GM18502 (cell line): ENCODE measurements at regions not wholly inside any gene's neighbourhood (a gene's known extent, or its start where the extent isn't known, plus 50 kb on each side); places are given as distances from the start of the nearest gene placed in this dataset.
"Not testable (repeated sequence)": the region's sequence is repeated elsewhere in the genome, so short reads cannot be mapped to it uniquely, and the experiment has no call there.

Experiments
- ATAC-seq: cut with Tn5 transposase; IDR thresholded peaks from one replicate; pipeline ENCODE4 v1.9.1; 2021; ENCODE audit warnings: mild to moderate bottlenecking; ENCODE audit not compliant: unreplicated experiment, poor library complexity

DNA sequence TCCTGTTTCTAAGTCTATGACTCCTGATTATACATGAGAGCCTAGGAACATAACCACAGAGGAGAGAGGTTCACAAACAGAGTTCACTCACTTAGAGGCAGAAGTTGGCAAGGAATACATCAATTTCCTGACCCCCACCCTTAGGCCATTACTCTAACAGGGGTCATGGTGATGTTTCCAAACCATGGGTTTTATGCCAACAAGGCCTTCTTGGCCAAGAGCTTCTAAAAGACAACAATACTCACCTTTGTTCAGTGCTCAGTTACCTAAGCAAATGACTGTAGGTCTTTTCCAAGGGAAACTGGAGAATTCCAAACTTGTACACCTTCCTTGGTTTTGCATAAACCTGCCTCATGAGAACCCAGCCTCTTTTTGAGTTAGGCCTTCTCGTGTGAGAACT, 52.6 kb downstream of the ERICH4 start:
- no peak for ATAC-seq

DNA sequence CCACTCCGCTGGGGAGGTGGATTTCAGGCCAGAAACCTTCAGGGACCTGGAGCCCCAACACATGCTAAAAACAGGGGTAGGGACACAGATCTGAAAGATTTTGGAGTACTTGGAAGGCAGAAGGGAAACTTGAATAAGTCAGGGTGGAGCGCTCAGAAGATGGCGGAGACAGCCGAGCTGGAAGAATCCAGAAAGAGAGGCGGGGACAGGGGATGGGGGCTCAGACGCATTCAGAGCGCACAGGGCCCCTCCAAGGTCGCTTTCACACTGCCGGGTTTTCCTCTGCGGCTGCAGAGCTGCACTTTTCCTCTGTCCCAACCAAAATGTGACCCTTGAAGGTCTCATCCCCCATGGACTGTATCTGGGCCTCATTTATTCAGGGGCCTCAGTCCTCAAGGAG, 56.9 kb downstream of the ERICH4 start:
- no peak for ATAC-seq

DNA sequence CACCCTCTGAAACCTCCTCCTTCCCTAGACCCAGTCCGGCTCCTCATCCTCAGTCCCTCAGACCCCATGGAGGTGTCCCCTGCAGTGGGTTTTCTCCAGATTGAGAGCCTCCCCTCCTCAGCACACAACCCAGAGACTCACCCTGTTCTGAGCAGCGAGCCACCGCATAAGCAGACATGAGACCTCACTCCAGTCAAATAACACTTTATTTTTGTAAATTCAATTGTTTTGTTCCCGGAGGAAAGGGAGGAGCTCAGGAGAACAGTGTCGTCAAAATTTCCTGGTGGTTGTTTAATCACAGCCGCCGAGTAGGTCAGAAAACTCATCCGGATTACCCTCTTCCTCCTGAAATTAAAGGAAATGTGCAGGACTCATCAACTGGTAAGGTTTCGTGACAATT, 57.5 kb downstream of the ERICH4 start:
- ATAC-seq = no peak

DNA sequence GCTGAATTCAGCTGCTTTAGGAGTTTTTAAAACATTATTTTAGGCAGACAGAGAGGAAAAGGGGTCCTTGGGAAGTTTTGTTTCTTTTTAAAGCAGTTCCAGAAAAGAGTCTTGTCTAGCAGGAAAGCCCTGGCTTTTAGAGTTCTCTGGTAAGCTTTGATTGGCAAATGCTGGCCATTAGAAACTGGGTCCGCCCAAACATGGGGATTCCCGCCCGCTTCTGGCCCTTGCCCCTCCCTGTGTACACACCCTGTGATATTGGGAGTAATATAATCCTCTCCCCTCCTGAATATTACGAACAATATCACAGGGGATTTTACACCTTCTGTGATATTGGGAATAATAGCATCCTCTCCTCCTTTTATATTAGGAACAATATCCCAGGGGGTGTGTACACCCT, 58.9 kb downstream of the ERICH4 start:
- no peak for ATAC-seq

DNA sequence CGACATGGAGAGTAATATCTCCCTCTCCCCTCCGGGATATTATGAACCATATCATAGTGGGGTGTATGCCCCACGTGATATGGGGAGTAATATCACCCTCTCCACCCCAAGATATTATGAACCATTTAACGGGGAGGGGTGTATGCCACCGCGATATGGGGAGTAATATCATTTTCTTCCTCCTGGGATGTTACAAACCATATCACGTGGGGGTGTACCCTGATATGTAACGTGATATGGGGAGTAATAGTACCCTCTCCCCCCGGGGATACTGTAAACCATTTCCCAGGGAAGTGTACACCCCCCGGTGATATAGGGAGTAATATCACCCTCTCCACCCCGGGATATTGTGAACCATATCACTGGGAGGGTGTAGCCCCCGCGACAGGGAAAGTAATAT, 62.1 kb downstream of the ERICH4 start:
- ATAC-seq = no peak

DNA sequence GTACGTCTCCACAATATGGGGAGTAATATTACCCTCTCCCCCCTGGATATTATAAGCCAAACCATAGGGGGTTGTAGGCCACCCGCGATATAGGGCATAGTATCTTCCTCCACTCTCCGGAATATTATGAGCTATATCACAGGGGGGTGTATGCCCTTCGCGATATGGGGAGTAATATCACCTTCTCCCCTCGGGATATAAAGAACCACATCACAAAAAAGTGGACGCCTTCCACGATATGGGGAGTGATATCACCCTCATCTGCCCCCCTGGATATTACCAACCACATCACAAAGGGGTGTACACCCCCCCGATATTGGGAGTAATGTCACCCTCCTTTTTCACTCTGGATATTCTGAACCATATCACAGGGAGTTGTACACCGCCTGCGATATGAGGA, 65.5 kb upstream of the CEACAM21 start:
- no peak for ATAC-seq

DNA sequence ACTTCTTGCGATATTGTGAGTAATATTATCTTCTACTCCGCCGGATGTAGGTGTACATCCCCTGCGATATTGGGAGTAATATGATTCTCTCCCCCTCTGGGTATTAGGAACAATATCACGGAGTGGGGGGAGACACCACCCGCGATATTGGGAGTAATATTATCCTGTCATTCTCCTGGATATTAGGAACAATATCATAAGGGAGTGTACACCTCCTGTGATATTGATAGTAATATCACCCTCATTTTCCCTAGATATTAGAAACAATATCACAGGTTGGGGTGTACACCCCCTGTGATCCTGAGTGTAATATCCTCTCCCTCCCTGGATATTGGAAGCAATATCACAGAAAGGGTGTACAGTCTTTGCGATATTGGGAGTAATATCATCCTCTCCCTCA, 64.3 kb upstream of the CEACAM21 start:
- ATAC-seq = no peak

DNA sequence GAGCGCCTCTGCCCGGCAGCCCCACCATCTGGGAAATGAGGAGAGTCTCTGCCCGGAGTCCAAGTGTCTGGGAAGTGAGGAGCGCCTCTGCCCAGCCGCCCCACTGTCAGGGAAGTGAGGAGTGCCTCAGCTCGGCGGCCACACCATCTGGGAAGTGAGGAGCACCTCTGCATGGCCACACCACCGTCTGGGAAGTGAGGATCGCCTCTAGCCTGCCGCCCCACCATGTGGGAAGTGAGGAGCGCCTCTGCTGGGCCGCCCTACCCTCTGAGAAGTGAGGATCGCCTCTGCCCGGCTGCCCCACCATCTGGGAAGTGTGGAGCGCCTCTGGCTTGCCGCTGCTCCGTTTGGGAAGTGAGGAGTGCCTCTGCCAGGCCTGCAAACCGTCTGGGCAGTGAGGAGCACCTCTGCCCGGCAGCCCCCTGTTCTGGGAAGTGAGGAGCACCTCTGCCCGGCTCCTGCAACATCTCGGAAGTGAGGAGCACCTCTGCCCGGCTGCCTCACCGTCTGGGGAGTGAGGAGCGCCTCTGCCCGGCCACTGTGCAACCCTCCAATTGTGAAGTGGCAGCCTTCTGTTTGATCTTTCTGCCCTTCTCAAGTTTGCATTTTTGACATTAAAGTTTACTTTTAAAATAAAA, 60.8 kb upstream of the CEACAM21 start:
- ATAC-seq = no peak

DNA sequence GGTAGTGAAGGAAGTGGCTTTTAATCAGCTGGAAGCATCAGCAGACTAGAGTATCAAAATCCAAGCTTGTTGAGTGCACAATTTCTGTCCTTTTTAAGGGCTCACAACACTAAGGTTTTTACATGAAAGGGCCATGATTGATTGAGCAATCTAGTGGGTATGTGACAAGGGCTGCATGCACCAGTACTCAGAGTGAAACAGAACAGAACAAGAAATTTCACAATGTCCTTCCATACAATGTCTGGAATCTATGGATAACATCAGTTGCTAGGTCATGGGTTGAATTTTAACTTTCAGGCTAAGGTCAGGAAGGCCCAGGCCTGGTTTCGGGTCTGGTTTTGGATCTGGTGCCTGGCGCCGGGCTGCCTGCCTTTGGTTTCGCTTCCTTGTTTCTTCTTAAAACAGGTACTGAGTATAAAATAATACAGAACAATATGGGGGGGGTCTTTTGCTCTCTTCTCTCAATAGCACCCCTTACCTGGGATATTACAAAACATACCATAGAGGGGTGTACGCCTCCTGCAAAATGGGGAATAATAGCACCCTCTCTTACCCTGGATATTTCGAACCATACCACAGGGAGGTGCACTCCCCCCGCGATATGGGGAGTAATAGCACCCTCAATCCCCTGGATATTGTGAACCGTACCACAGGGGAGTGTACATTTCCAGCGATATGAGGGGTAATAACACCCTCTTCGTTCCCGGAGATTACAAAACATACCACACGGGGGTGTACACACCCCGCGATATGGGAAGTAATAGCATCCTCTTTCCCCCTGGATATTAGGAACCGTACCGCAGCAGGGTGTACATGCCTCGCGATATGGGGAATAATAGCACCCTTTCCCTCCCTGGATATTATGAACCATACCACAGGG, 59.4 kb upstream of the CEACAM21 start:
- ATAC-seq = not testable (repeated sequence)

DNA sequence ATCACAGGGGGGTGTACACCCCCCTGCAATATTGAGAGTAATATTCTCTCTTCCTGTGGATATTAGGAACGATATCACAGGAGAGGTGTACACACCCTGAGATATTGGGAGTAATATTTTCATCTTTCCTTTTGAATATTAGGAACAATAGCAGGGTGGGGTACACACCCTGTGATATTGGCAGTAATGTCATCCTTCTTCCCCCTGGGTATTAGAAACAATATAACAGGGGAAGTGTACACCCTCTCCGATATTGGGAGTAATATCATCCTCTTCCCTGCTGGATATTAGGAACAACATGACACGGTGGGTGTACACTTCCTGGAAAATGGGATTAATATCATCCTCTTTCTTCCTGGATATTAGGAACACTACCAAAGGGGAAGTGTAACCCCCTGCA, 57.8 kb upstream of the CEACAM21 start:
- ATAC-seq = no peak

DNA sequence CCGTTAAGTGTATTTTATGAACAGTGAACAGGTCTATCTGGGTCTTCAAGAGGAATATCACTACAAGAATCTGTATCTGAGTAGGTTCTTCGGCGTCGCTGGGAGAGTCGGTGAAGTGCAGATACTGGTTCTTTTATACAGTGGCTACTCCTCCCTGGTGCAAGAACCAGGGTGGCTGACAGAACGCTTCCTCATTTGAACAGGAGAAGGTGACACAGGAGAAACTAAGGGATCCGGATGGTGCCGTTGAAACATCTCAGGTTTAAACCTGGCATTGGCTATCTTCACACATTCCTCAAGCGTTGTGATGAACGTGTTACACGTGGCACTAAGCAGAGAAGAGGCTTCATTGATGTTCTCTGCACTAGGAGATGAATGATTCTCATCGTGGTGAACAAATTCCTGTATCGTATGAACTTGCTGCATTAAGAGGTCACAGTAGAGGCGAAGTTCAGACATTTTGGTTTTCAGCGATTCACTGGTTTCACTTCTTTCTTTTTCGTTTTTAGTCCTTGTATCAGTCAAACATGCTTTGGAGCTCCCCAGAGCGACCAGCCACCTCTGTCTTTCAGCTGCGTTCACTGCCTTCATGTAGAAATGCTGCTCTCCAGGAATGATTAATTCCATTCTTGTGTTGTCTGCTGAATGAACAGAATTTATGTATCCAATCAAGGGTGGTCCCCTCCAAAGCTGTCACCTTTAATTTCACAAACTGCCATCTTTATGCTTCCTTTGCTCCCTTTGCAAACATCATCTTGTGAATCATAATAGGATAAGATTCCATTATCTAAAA, 54.6 kb upstream of the CEACAM21 start:
- peak; percentile 63 for ATAC-seq

DNA sequence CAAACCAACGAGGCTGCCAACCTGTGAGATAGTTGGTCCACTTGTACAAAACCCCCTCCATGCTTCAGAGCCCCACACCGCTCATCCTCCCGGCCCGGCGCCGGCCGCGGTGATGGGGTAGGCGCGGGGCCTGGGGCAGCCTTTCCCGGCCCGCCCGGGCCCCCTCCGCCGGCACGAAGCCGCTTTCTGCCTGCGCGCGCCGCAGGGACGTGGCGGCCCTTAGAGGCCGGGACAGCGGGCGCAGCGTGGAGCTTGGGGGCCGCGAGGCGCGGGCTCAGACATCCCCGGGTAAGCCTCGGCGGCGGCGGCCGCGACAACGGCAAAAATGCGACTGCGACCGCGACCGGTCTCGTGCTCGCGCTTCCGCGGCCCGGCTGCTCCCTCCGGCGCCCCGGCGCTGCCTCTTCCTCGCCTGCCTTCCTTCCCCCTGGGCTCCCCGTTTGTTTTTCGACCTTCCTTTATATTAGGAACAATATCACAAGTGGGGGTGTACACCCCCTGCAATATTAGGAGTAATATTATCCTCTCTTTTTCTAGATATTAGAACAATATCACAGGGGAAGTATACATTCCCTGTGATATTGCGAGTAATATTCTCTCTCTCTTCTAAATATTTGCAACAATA, 53.9 kb upstream of the CEACAM21 start:
- ATAC-seq = peak; percentile 47

DNA sequence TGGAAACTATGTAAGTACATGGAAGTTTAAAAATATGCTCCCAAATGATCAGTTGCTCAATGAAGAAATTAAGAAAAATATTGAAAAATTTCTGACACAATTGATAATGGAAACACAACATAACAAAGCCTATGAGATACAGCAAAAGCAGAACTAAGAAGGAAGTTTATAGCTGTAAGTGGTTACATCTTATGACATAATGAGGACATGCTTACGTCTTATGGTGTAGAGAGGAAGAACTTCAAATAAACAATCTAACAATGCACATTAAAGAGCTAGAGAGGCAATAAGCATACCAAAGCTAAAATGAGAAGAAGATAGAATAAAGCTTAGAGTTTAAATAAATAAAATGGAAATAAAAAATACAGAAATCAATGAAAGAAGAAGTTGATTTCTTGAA, 50.0 kb upstream of the CEACAM21 start:
- no peak for ATAC-seq
